Activated CD4-positive, CD25-positive, alpha-beta regulatory T cell treated with anti-CD3 and anti-CD28 coated beads, Interleukin-2, amount 50 U/mL, for 24 hours (primary cell): ENCODE measurements at regions not wholly inside any gene's neighbourhood (a gene's known extent, or its start where the extent isn't known, plus 50 kb on each side); places are given as distances from the start of the nearest gene placed in this dataset.
A peak's percentile ranks its signal among the peaks of the same experiment; 100 is the strongest.
"Not testable (repeated sequence)": the region's sequence is repeated elsewhere in the genome, so short reads cannot be mapped to it uniquely, and the experiment has no call there.

ENCODE experiments used
- ATAC-seq, 2 donors: fragments of 150-1000 bp; cut with Tn5 transposase; one replicate each; pipeline ENCODE4 v1.10.0; 2021; ENCODE audit warnings: mild to moderate bottlenecking in 1 of 2, moderate library complexity in 1 of 2

GRCh38 chr3:81823086-81823485 is 61.6 kb upstream of the GBE1 start:
- ATAC-seq = no peak

DNA sequence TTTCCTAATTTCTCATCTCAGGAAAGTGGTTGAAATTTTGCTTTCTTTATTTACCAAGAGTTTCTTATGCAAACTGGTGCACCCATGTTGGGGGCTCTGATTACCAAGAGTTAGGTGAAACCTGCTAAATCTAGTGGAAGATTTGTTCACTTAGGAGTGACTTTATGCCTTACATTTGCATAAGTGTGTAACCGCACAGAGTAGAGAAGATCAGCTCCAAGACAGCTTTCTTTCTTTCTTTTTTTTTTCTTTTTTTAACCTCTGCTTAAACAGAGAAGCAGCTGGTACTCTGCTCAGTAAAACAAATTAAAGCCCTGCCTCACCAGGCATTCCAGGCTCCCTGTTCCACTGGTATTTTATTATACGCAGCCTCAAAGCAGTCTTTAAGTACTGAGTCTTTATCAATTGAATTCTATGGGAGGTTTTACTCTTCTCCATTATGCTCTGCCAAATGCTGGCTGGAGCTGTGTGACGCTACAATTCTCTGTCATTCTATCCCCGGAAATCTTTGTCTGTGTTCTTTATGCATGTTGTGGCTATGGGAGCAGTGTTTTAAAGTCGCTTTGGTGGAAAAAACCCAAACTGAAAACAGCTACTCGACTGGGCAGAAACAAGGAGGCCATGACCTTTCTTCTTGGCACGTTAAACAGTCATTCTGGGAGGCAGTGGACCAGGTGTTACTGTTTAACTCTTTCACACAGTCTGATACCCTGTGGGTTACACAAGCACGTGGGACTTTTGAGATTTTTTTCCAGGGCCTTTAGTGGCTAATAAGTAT is 55.2 kb upstream of the GBE1 start:
- peak in 1 of 2 donors; percentile 33 for ATAC-seq

GRCh38 chr3:81812098-81812497 is 50.7 kb upstream of the GBE1 start:
- not testable (repeated sequence) for ATAC-seq
